ENCODE measurements at regions not wholly inside any gene's neighbourhood (a gene's known extent, or its start where the extent isn't known, plus 50 kb on each side); places are given as distances from the start of the nearest gene placed in this dataset.
"Not testable (repeated sequence)": the region's sequence is repeated elsewhere in the genome, so short reads cannot be mapped to it uniquely, and the experiment has no call there.

DNA sequence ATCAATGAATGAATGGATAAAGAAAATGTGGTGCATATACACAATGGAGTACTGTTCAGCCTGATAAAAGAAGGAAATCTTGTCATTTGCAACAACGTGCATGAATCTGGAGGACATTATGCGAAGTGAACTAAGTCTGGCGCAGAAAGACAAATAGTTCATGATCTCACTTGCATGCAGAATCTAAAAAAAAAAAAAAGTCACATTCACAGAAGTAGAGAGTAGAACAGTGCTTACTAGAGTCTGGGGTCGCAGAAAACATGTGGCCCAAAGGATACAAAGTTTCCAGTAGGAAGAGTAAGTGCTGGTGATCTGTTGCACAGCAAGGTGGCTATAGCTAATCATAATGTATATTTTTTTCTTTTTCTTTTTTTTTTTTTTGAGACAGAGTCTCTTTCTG lies 167.3 kb downstream of the CRLF3 start:
- TF ChIP-seq POLR2A (IDR thresholded peaks at IDR 0.05) = not testable (repeated sequence)
- TF ChIP-seq, protein P1, sequence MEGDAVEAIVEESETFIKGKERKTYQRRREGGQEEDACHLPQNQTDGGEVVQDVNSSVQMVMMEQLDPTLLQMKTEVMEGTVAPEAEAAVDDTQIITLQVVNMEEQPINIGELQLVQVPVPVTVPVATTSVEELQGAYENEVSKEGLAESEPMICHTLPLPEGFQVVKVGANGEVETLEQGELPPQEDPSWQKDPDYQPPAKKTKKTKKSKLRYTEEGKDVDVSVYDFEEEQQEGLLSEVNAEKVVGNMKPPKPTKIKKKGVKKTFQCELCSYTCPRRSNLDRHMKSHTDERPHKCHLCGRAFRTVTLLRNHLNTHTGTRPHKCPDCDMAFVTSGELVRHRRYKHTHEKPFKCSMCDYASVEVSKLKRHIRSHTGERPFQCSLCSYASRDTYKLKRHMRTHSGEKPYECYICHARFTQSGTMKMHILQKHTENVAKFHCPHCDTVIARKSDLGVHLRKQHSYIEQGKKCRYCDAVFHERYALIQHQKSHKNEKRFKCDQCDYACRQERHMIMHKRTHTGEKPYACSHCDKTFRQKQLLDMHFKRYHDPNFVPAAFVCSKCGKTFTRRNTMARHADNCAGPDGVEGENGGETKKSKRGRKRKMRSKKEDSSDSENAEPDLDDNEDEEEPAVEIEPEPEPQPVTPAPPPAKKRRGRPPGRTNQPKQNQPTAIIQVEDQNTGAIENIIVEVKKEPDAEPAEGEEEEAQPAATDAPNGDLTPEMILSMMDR (IDR thresholded peaks at IDR 0.05) = not testable (repeated sequence)
